ENCODE measurements at regions not wholly inside any gene's neighbourhood (a gene's known extent, or its start where the extent isn't known, plus 50 kb on each side); places are given as distances from the start of the nearest gene placed in this dataset.

DNA sequence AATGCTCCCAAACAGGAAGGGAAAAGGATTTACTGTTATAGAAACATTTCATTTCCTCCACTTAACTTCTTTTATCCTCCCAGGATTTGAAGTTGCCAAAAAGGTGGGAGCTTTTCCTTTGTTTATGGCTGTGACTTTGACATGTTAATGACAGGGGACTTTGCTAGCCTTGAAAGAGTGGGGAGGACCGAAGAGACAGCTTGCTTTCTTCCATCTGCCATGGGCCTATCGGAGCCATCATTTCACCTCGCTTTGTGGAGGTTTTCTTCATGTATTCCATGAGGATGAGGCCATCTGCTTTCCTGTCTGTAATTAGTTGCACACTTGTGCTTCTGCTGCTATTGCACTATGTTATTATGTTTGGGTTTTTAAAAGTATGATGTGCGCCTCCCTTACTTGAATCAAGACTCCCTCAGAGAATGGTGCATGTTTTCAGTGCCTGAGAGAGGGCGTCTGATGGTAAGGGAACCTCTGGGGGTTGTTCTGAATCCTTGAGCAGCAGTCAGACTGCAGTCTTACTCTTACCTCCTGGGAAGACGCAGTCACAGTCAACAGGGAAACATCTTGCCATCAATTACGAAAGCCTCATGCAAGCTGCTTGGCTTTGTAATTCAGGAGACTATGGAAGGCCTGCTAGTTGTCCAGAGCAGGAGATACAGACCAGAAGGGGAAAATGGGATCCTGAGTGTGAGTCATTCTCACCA, 173.3 kb upstream of the MGAT5 start:
- no peak for DNase-seq (ENCODE audit: low read depth)
- no peak for TF ChIP-seq CTCF (IDR thresholded peaks at IDR 0.05; ENCODE audit: insufficient read depth, low read depth, low read length, missing control alignments)
- H3K4me3 ChIP-seq (ENCODE audit: low read length): no peak overlapping the region

- DNase-seq (ENCODE audit: low read depth): no peak
- no peak overlapping the region for H3K4me3 ChIP-seq (ENCODE audit: low read length)
- TF ChIP-seq CTCF (IDR thresholded peaks at IDR 0.05; ENCODE audit: insufficient read depth, low read depth, low read length, missing control alignments): no peak
Measured at GRCh38 chr2:134081238-134081938, 172.5 kb upstream of the MGAT5 start.

DNA sequence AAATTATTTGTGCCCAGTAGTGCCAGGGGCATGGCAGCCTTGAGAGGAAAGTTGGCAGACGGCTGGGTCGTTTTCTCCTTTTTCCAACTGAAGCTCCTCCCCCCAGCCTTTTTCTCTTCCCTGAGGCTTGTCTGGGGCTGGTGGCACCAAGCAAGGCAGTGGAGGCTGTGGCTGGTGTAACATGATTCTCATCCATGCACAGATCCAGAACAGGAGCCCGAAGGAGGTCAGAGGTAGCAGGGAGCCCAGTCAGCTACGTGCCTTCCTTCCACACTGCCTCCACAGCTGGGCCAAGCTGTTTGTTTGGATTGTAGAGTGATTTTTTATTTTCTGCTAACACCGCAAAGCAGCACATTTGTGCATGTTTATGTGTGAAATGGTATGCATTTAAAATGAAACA, 170.3 kb upstream of the MGAT5 start:
- no peak for DNase-seq (ENCODE audit: low read depth)
- no peak overlapping the region for H3K4me3 ChIP-seq (ENCODE audit: low read length)
- no peak for TF ChIP-seq CTCF (IDR thresholded peaks at IDR 0.05; ENCODE audit: insufficient read depth, low read depth, low read length, missing control alignments)

DNA sequence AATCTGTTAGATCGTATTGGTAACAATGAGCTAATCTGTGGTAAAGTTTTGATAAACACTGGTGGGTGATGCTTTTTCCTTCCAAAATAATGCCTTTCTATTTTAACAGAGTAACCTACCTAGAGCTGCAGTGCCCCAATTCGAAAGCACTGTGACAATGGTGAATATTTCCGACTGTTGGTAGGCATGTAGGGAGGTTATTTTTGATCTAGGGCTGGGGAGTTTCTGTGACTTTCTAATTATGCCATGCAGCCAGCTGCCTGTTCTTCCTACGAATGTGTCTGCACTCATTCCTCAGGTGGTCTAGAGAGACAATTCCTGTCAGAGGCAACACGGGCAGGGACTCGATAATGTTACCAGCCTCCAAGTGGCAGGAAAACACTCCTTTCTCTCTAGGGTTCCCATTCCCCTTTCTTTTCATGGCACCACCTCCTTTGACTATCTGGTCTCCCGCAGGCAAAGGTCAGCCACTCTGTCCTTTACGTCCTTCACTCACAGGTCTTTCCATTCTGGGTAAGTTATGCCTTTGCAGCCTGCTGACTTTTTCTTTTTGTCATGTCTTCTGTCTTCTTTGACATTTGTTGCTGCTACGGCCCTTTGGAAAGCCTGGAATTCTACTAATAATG, 167.2 kb upstream of the MGAT5 start:
- DNase-seq (ENCODE audit: low read depth): no peak
- no peak overlapping the region for H3K4me3 ChIP-seq (ENCODE audit: low read length)
- TF ChIP-seq CTCF (IDR thresholded peaks at IDR 0.05; ENCODE audit: insufficient read depth, low read depth, low read length, missing control alignments): no peak

- DNase-seq (ENCODE audit: low read depth): no peak
- TF ChIP-seq CTCF (IDR thresholded peaks at IDR 0.05; ENCODE audit: insufficient read depth, low read depth, low read length, missing control alignments): no peak
- H3K4me3 ChIP-seq (ENCODE audit: low read length): no peak overlapping the region
Measured at GRCh38 chr2:134087371-134087921, 166.4 kb upstream of the MGAT5 start.

DNA sequence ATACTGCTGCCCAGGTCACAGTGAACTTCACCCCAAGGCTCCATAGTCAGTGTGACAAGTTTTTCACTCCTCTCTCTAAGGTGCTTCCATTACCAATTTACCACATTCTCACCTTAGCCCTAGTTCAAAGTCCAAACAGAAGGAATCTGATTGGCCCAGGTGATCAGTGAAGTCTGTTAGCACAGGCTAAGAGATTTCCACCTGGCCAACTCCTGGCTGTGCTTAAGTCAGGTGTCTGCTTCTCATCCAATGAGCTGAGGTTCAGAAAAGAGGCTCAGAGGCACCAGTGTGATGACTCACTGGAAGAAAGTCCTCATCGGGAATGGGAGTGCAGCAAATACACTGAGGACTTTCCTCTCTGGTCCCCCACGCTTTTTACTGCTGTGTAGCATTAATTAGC, 164.4 kb upstream of the MGAT5 start:
- H3K4me3 ChIP-seq (ENCODE audit: low read length): no peak overlapping the region
- no peak for TF ChIP-seq CTCF (IDR thresholded peaks at IDR 0.05; ENCODE audit: insufficient read depth, low read depth, low read length, missing control alignments)
- DNase-seq (ENCODE audit: low read depth): no peak

All from epithelial cell of esophagus (primary cell).